Glutamatergic neuron (in vitro differentiated cells): ENCODE measurements at regions not wholly inside any gene's neighbourhood (a gene's known extent, or its start where the extent isn't known, plus 50 kb on each side); places are given as distances from the start of the nearest gene placed in this dataset.

ENCODE experiments used
- DNase-seq: peaks from one replicate; pipeline ENCODE4 v3.0.0; 2022
- H3K27ac Mint-ChIP-seq: one replicate; pipeline ENCODE4 v1.8.0; 2020; ENCODE audit warnings: mild to moderate bottlenecking, mixed read lengths, inconsistent platforms; ENCODE audit not compliant: unreplicated experiment
- H3K27me3 Mint-ChIP-seq: one replicate; pipeline ENCODE4 v1.8.0; 2020; ENCODE audit warnings: mild to moderate bottlenecking, moderate library complexity, mixed read lengths, inconsistent platforms; ENCODE audit not compliant: unreplicated experiment
- H3K36me3 Mint-ChIP-seq: one replicate; pipeline ENCODE4 v1.8.0; 2020; ENCODE audit warnings: mild to moderate bottlenecking, mixed read lengths, inconsistent platforms; ENCODE audit not compliant: unreplicated experiment
- H3K4me1 Mint-ChIP-seq: one replicate; pipeline ENCODE4 v1.8.0; 2020; ENCODE audit warnings: mild to moderate bottlenecking, low read depth, mixed read lengths, inconsistent platforms; ENCODE audit not compliant: unreplicated experiment
- H3K4me3 Mint-ChIP-seq: one replicate; pipeline ENCODE4 v1.8.0; 2020; ENCODE audit warnings: mild to moderate bottlenecking, mixed read lengths, inconsistent platforms; ENCODE audit not compliant: unreplicated experiment
- H3K9me3 Mint-ChIP-seq: one replicate; pipeline ENCODE4 v1.8.0; 2020; ENCODE audit warnings: mild to moderate bottlenecking, moderate library complexity, mixed read lengths, inconsistent platforms; ENCODE audit not compliant: unreplicated experiment
- CTCF ChIP-seq: fragments of 200-600 bp; sonication (generic); IDR thresholded peaks from one replicate; pipeline ENCODE4 v1.5.0; 2021; ENCODE audit not compliant: partially characterized antibody, unreplicated experiment

- Mint-ChIP-seq H3K36me3 (no peaks in the 10 kb centered on the region), H3K4me3 (no peak overlapping the region), H3K27ac (no peak overlapping the region), H3K4me1 (peaks cover 4% of the 10 kb centered on the region), H3K27me3 (no peaks in the 10 kb centered on the region), H3K9me3 (peaks cover 4% of the 10 kb centered on the region)
- DNase-seq: no peak
- TF ChIP-seq CTCF: no peak
These were observed 276.1 kb downstream of the RDH14 start for GRCh38 chr2:18284331-18284730.

GRCh38 chr2:18282026-18282425, 278.4 kb downstream of the RDH14 start:
- no peaks in the 10 kb centered on the region for H3K27me3 Mint-ChIP-seq
- no peak for TF ChIP-seq CTCF
- peaks cover 6% of the 10 kb centered on the region for H3K9me3 Mint-ChIP-seq
- H3K4me3 Mint-ChIP-seq: no peak overlapping the region
- no peak for DNase-seq
- H3K4me1 Mint-ChIP-seq: peaks cover 16% of the 10 kb centered on the region
- no peak overlapping the region for H3K27ac Mint-ChIP-seq
- H3K36me3 Mint-ChIP-seq: no peaks in the 10 kb centered on the region

- Mint-ChIP-seq H3K4me3 (peak overlapping the region; percentile 79), H3K27ac (peak overlapping the region; percentile 87), H3K36me3 (peaks cover 4% of the 10 kb centered on the region), H3K27me3 (no peaks in the 10 kb centered on the region), H3K9me3 (peaks cover 16% of the 10 kb centered on the region), H3K4me1 (peaks cover 22% of the 10 kb centered on the region)
- TF ChIP-seq CTCF: no peak
- DNase-seq: no peak
These were observed 283.8 kb downstream of the RDH14 start for GRCh38 chr2:18276583-18277075.

- Mint-ChIP-seq H3K9me3 (peaks cover 12% of the 10 kb centered on the region), H3K36me3 (peaks cover 4% of the 10 kb centered on the region), H3K27ac (no peak overlapping the region), H3K4me3 (no peak overlapping the region), H3K4me1 (peaks cover 16% of the 10 kb centered on the region), H3K27me3 (no peaks in the 10 kb centered on the region)
- no peak for DNase-seq
- no peak for TF ChIP-seq CTCF
These were observed 287.2 kb downstream of the RDH14 start for GRCh38 chr2:18273205-18273604.

- Mint-ChIP-seq H3K36me3 (peaks cover 4% of the 10 kb centered on the region), H3K27ac (no peak overlapping the region), H3K27me3 (no peaks in the 10 kb centered on the region), H3K9me3 (peaks cover 11% of the 10 kb centered on the region), H3K4me1 (peaks cover 7% of the 10 kb centered on the region), H3K4me3 (no peak overlapping the region)
- DNase-seq: no peak
- TF ChIP-seq CTCF: no peak
These were observed 288.3 kb downstream of the RDH14 start for GRCh38 chr2:18272148-18272494.
